ENCODE measurements at regions not wholly inside any gene's neighbourhood (a gene's known extent, or its start where the extent isn't known, plus 50 kb on each side); places are given as distances from the start of the nearest gene placed in this dataset.

GRCh38 chr11:27239305-27239942 lies 123.6 kb downstream of the CCDC34 start:
- Histone ChIP-seq H3K27ac (no peak overlapping the region), H3K4me3 (no peak overlapping the region), H3K4me1 (no peaks in the 10 kb centered on the region), H3K36me3 (replicated peaks in 1 of 2; ENCODE audit: insufficient read depth in 1 of 2, low read depth in 2 of 2) (no peaks in the 10 kb centered on the region), H3K9me3 (no peaks in the 10 kb centered on the region), H3K27me3 (no peaks in the 10 kb centered on the region)
- TF ChIP-seq POLR2A (IDR thresholded peaks at IDR 0.05) (no peak), CTCF (IDR thresholded peaks at IDR 0.05) (no peak)
- DNase-seq (peak in 1 of 4 donors; percentile 10), ATAC-seq (no peak)
- 73 to 75% methylated on average over 7 of the region's 7 CpGs for WGBS, 2 donors
- intact Hi-C loops (cut with DNase I) = no loop called here

GRCh38 chr11:27238811-27239210 lies 124.2 kb downstream of the CCDC34 start:
- Histone ChIP-seq H3K4me3 (no peak overlapping the region), H3K36me3 (replicated peaks in 1 of 2; ENCODE audit: insufficient read depth in 1 of 2, low read depth in 2 of 2) (no peaks in the 10 kb centered on the region), H3K4me1 (no peaks in the 10 kb centered on the region), H3K27ac (no peak overlapping the region), H3K27me3 (no peaks in the 10 kb centered on the region), H3K9me3 (no peaks in the 10 kb centered on the region)
- DNase-seq (no peak), ATAC-seq (no peak)
- no peak for TF ChIP-seq CTCF (IDR thresholded peaks at IDR 0.05)
- TF ChIP-seq POLR2A (IDR thresholded peaks at IDR 0.05) = no peak
- intact Hi-C loops (cut with DNase I) = no loop called here

DNA sequence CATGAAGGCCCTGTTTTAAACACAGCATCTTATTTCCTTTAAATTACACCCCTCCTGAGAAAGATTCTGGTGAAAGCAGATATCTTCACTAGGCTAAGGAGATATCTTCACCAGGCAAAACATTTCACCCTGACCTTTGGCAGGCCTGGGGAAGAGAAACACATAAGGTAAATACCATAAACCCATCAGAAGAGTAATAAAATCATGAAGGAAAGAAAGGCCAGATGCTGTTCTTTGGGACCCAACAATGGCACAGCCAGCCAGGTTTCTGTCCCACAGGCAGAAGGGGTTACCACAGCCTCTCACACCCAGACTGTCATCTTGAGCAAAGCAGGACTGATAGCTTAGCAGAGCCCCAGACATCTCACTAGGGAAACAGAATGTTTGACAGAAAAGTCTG lies 125.4 kb downstream of the CCDC34 start:
- no peaks in the 10 kb centered on the region for H3K36me3 ChIP-seq (replicated peaks in 1 of 2; ENCODE audit: insufficient read depth in 1 of 2, low read depth in 2 of 2)
- H3K27ac ChIP-seq = no peak overlapping the region
- intact Hi-C loops (cut with DNase I) = no loop called here
- DNase-seq (no peak), ATAC-seq (no peak)
- H3K4me1 ChIP-seq = no peaks in the 10 kb centered on the region
- TF ChIP-seq POLR2A (IDR thresholded peaks at IDR 0.05) = no peak
- no peak for TF ChIP-seq CTCF (IDR thresholded peaks at IDR 0.05)
- no peaks in the 10 kb centered on the region for H3K9me3 ChIP-seq
- no peaks in the 10 kb centered on the region for H3K27me3 ChIP-seq
- H3K4me3 ChIP-seq = no peak overlapping the region

DNA sequence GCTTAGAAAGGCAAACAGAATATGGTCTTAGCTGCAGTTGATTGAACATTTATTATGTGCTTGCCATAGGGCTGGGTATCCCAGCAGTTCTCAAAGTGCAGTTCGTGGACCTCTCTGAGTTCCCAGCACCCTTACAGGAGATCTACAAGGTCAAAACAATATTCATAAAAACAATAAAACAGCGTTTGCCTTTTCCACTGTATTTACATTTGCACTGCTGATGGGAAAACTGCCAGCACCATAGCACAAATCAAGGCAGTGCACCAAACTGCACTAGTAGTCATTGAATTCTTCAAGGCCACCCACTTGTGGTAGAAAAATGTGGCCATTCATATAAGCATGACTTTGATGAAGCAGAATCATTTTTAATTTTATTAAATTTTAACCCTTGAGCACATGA lies 128.1 kb downstream of the CCDC34 start:
- Histone ChIP-seq H3K27ac (no peak overlapping the region), H3K9me3 (no peaks in the 10 kb centered on the region), H3K4me1 (no peaks in the 10 kb centered on the region), H3K36me3 (replicated peaks in 1 of 2; ENCODE audit: insufficient read depth in 1 of 2, low read depth in 2 of 2) (no peaks in the 10 kb centered on the region), H3K4me3 (no peak overlapping the region), H3K27me3 (no peaks in the 10 kb centered on the region)
- TF ChIP-seq POLR2A (IDR thresholded peaks at IDR 0.05) (no peak), CTCF (IDR thresholded peaks at IDR 0.05) (no peak)
- ATAC-seq (no peak), DNase-seq (no peak)
- intact Hi-C loops (cut with DNase I) = no loop called here
- WGBS, 2 donors = 17 to 33% methylated on average over 2 of the region's 2 CpGs

DNA sequence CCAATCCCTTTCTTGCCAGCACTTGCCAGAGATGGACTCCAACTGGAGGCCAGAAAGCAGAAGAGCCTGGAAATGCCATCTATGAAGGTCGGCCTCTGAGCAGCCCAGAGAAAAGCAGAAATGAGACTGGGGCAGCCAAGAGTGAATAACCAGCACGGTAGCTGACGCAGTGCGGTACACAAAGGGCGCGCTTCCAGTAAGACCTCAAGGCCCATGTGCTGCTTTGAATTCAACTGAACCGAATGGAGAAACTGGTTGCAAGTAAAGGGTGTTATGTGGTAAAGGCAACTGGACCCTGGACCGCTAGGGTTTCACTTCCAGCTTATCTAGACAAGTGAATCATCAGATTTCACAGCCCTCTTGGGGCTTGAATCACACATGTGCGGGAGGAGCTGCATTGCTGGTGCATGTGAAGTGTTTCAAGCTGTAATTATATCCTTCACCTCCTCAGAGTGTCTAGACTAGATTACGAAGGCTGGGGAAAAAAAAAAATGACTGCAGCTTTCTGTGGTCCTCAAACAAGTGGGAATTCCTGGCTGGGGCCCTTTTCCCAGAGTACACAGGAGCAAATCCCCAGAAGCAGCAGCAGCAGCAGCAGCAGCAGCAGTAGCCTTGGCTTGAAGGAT lies 128.9 kb downstream of the CCDC34 start:
- Histone ChIP-seq H3K4me1 (no peaks in the 10 kb centered on the region), H3K9me3 (no peaks in the 10 kb centered on the region), H3K4me3 (no peak overlapping the region), H3K27ac (no peak overlapping the region), H3K36me3 (replicated peaks in 1 of 2; ENCODE audit: insufficient read depth in 1 of 2, low read depth in 2 of 2) (no peaks in the 10 kb centered on the region), H3K27me3 (no peaks in the 10 kb centered on the region)
- WGBS, 2 donors = 88 to 89% methylated on average over 10 of the region's 10 CpGs
- intact Hi-C loops (cut with DNase I) = no loop called here
- TF ChIP-seq POLR2A (IDR thresholded peaks at IDR 0.05) (no peak), CTCF (IDR thresholded peaks at IDR 0.05) (no peak)
- peak; percentile 24 for ATAC-seq
- DNase-seq = no peak
